ENCODE measurements at regions not wholly inside any gene's neighbourhood (a gene's known extent, or its start where the extent isn't known, plus 50 kb on each side); places are given as distances from the start of the nearest gene placed in this dataset.
"Not testable (repeated sequence)": the region's sequence is repeated elsewhere in the genome, so short reads cannot be mapped to it uniquely, and the experiment has no call there.

GRCh38 chr15:44830692-44831408, 94.5 kb downstream of the TRIM69 start:
- not testable (repeated sequence) for DNase-seq; H3K27ac ChIP-seq (ENCODE audit: low read length); H4K20me1 ChIP-seq (ENCODE audit: insufficient read depth, low read depth, low read length); H3K79me2 ChIP-seq (ENCODE audit: low read length); H3K4me1 ChIP-seq (ENCODE audit: low read length); H3K9me2 ChIP-seq (replicated peaks; ENCODE audit: insufficient read depth, low read length); H2AFZ ChIP-seq (ENCODE audit: low read length); H3K9ac ChIP-seq (ENCODE audit: low read length); H3K36me3 ChIP-seq (ENCODE audit: insufficient read depth, low read length); H3K4me3 ChIP-seq (ENCODE audit: low read length); H3K4me2 ChIP-seq (ENCODE audit: low read depth, low read length, poor library complexity, severe bottlenecking); H3K9me3 ChIP-seq (ENCODE audit: low read length); H3K27me3 ChIP-seq (ENCODE audit: low read length)

DNA sequence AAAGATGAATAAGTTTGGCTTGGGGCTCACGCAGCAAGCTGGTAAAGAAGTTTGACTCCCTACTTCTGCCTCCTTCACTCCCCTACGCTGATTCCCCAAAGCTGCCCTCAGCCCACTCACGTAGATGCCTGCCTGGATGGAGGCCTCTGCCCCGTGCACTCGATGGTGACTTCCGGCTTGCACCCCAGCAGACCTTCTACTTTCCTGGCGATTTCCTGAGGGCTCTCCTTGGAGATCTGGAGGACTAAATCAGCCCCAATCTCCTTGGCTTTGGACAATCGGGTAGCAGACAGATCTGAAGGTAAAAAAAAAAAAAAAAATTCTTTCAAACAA, 95.0 kb downstream of the TRIM69 start:
- not testable (repeated sequence) for H3K27ac ChIP-seq (ENCODE audit: low read length); H4K20me1 ChIP-seq (ENCODE audit: insufficient read depth, low read depth, low read length); H3K79me2 ChIP-seq (ENCODE audit: low read length); H3K9me2 ChIP-seq (replicated peaks; ENCODE audit: insufficient read depth, low read length); H3K9ac ChIP-seq (ENCODE audit: low read length); H2AFZ ChIP-seq (ENCODE audit: low read length); H3K4me3 ChIP-seq (ENCODE audit: low read length); H3K9me3 ChIP-seq (ENCODE audit: low read length); H3K36me3 ChIP-seq (ENCODE audit: insufficient read depth, low read length); H3K4me2 ChIP-seq (ENCODE audit: low read depth, low read length, poor library complexity, severe bottlenecking); H3K4me1 ChIP-seq (ENCODE audit: low read length); H3K27me3 ChIP-seq (ENCODE audit: low read length); DNase-seq

GRCh38 chr15:44832133-44832532, 95.8 kb downstream of the TRIM69 start:
- H3K79me2 ChIP-seq (ENCODE audit: low read length); H4K20me1 ChIP-seq (ENCODE audit: insufficient read depth, low read depth, low read length); H2AFZ ChIP-seq (ENCODE audit: low read length): not testable (repeated sequence)

DNA sequence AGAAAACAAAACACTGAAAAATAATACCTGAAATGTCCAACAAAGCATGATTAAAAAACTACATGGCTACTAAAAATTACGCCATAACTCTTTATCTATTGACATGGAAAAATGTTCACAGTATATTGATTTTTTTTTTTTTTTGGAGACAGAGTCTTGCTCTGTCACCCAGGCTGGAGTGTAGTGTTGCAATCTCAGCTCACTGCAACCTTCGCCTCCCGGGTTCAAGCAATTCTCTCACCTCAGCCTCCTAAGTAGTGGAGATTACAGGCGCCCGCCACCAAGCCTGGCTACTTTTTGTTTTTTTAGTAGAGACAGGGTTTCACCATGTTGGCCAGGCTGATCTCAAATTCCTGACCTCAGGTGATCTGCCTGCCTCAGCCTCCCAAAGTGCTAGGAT, 96.8 kb downstream of the TRIM69 start:
- H3K9me3 ChIP-seq (ENCODE audit: low read length); H3K27ac ChIP-seq (ENCODE audit: low read length); H3K4me3 ChIP-seq (ENCODE audit: low read length); H3K79me2 ChIP-seq (ENCODE audit: low read length); H3K9me2 ChIP-seq (replicated peaks; ENCODE audit: insufficient read depth, low read length); H3K4me2 ChIP-seq (ENCODE audit: low read depth, low read length, poor library complexity, severe bottlenecking); H3K27me3 ChIP-seq (ENCODE audit: low read length); H3K36me3 ChIP-seq (ENCODE audit: insufficient read depth, low read length); DNase-seq; H3K4me1 ChIP-seq (ENCODE audit: low read length); H4K20me1 ChIP-seq (ENCODE audit: insufficient read depth, low read depth, low read length); H2AFZ ChIP-seq (ENCODE audit: low read length); H3K9ac ChIP-seq (ENCODE audit: low read length): not testable (repeated sequence)

More at GRCh38 chr15:44832133-44832532, 95.8 kb downstream of the TRIM69 start:
- H3K27me3 ChIP-seq (ENCODE audit: low read length); H3K27ac ChIP-seq (ENCODE audit: low read length); DNase-seq; H3K9me2 ChIP-seq (replicated peaks; ENCODE audit: insufficient read depth, low read length); H3K4me1 ChIP-seq (ENCODE audit: low read length); H3K9ac ChIP-seq (ENCODE audit: low read length); H3K4me2 ChIP-seq (ENCODE audit: low read depth, low read length, poor library complexity, severe bottlenecking); H3K36me3 ChIP-seq (ENCODE audit: insufficient read depth, low read length); H3K9me3 ChIP-seq (ENCODE audit: low read length); H3K4me3 ChIP-seq (ENCODE audit: low read length): not testable (repeated sequence)

DNA sequence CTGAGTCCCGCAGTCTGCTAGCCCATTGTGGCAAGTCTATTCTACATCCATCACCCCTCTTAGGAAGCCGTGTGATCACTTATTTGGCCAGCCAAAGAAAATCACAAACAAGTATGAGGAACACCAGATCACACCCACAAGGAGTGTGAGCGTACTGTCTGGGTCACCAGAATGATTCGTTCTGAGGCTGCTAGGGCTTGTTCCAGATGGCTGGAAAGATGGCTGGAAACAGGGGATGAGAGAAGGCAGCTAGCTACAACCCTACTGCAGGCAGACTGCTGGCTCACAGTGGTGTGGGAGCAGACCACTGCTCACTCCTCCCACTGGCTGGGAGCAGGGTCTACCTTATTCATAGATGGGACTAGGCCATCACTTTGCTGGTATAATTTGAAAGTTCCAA, 97.4 kb downstream of the TRIM69 start:
- not testable (repeated sequence) for H3K4me3 ChIP-seq (ENCODE audit: low read length); H3K36me3 ChIP-seq (ENCODE audit: insufficient read depth, low read length); H3K9ac ChIP-seq (ENCODE audit: low read length); H2AFZ ChIP-seq (ENCODE audit: low read length); H3K79me2 ChIP-seq (ENCODE audit: low read length); DNase-seq; H3K9me3 ChIP-seq (ENCODE audit: low read length); H3K4me2 ChIP-seq (ENCODE audit: low read depth, low read length, poor library complexity, severe bottlenecking); H3K27ac ChIP-seq (ENCODE audit: low read length); H3K27me3 ChIP-seq (ENCODE audit: low read length); H3K4me1 ChIP-seq (ENCODE audit: low read length); H4K20me1 ChIP-seq (ENCODE audit: insufficient read depth, low read depth, low read length); H3K9me2 ChIP-seq (replicated peaks; ENCODE audit: insufficient read depth, low read length)

DNA sequence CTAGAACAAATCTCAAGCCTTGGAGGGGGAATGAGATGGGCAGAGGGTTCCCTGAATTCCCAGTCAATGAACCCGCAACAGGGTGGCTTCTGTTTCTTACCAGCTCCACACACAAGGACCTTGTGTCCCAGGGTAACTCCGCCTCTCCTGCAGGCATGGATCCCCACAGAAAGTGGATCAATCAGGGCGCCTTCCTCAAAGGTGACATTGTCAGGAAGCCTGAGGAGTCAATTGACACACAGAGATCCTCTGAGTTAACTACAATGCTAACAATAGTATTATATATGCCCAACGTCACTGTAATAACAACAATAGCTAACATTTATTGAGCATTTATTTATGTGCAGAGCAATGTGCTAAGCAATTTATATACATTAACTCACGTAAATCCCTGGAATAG, 98.8 kb downstream of the TRIM69 start:
- not testable (repeated sequence) for H3K79me2 ChIP-seq (ENCODE audit: low read length); H3K9me3 ChIP-seq (ENCODE audit: low read length); H2AFZ ChIP-seq (ENCODE audit: low read length); H3K36me3 ChIP-seq (ENCODE audit: insufficient read depth, low read length); H4K20me1 ChIP-seq (ENCODE audit: insufficient read depth, low read depth, low read length); H3K27ac ChIP-seq (ENCODE audit: low read length); H3K4me2 ChIP-seq (ENCODE audit: low read depth, low read length, poor library complexity, severe bottlenecking); DNase-seq; H3K4me3 ChIP-seq (ENCODE audit: low read length); H3K4me1 ChIP-seq (ENCODE audit: low read length); H3K9me2 ChIP-seq (replicated peaks; ENCODE audit: insufficient read depth, low read length); H3K9ac ChIP-seq (ENCODE audit: low read length); H3K27me3 ChIP-seq (ENCODE audit: low read length)

DNA sequence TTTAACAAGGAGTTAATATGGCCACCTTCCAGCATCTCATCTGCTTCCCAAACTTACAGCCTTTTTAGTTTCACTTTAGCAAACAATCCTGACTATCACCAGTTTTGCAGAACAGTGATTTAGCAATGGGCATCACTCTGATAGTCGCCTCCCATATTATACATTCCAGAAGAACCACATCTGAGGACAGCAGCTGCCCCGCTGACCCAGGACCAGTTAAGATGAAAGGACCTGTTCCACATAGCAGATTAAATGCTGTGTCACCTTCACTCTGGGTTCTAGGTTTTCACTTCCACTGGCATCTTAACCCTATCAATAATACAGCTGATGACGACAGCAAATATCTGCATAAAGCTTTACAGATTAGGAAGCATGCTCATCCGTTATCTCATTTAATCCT, 99.8 kb downstream of the TRIM69 start:
- Histone ChIP-seq H3K9ac (ENCODE audit: low read length) (no peak overlapping the region), H2AFZ (ENCODE audit: low read length) (no peak overlapping the region), H3K79me2 (ENCODE audit: low read length) (no peaks in the 10 kb centered on the region), H3K36me3 (ENCODE audit: insufficient read depth, low read length) (no peaks in the 10 kb centered on the region), H3K9me2 (replicated peaks; ENCODE audit: insufficient read depth, low read length) (no peaks in the 10 kb centered on the region), H3K27me3 (ENCODE audit: low read length) (no peaks in the 10 kb centered on the region), H3K9me3 (ENCODE audit: low read length) (no peaks in the 10 kb centered on the region), H3K4me3 (ENCODE audit: low read length) (no peak overlapping the region), H4K20me1 (ENCODE audit: insufficient read depth, low read depth, low read length) (no peaks in the 10 kb centered on the region), H3K27ac (ENCODE audit: low read length) (no peak overlapping the region), H3K4me2 (ENCODE audit: low read depth, low read length, poor library complexity, severe bottlenecking) (no peak overlapping the region), H3K4me1 (ENCODE audit: low read length) (no peaks in the 10 kb centered on the region)
- DNase-seq: no peak

GRCh38 chr15:44838929-44839328, 102.6 kb downstream of the TRIM69 start:
- H3K9me3 ChIP-seq (ENCODE audit: low read length); H3K36me3 ChIP-seq (ENCODE audit: insufficient read depth, low read length); H3K4me2 ChIP-seq (ENCODE audit: low read depth, low read length, poor library complexity, severe bottlenecking); H3K4me3 ChIP-seq (ENCODE audit: low read length); DNase-seq; H2AFZ ChIP-seq (ENCODE audit: low read length); H3K27me3 ChIP-seq (ENCODE audit: low read length); H3K9ac ChIP-seq (ENCODE audit: low read length); H4K20me1 ChIP-seq (ENCODE audit: insufficient read depth, low read depth, low read length); H3K27ac ChIP-seq (ENCODE audit: low read length); H3K9me2 ChIP-seq (replicated peaks; ENCODE audit: insufficient read depth, low read length); H3K79me2 ChIP-seq (ENCODE audit: low read length); H3K4me1 ChIP-seq (ENCODE audit: low read length): not testable (repeated sequence)

- not testable (repeated sequence) for H3K4me2 ChIP-seq (ENCODE audit: low read depth, low read length, poor library complexity, severe bottlenecking); H3K27me3 ChIP-seq (ENCODE audit: low read length); H2AFZ ChIP-seq (ENCODE audit: low read length); H3K4me1 ChIP-seq (ENCODE audit: low read length); H4K20me1 ChIP-seq (ENCODE audit: insufficient read depth, low read depth, low read length); H3K27ac ChIP-seq (ENCODE audit: low read length); H3K9ac ChIP-seq (ENCODE audit: low read length); H3K36me3 ChIP-seq (ENCODE audit: insufficient read depth, low read length); H3K4me3 ChIP-seq (ENCODE audit: low read length); H3K79me2 ChIP-seq (ENCODE audit: low read length); H3K9me2 ChIP-seq (replicated peaks; ENCODE audit: insufficient read depth, low read length); DNase-seq; H3K9me3 ChIP-seq (ENCODE audit: low read length)
These were observed 105.4 kb downstream of the TRIM69 start for GRCh38 chr15:44841762-44842161.
